ENCODE measurements at regions not wholly inside any gene's neighbourhood (a gene's known extent, or its start where the extent isn't known, plus 50 kb on each side); places are given as distances from the start of the nearest gene placed in this dataset.

- DNase-seq (ENCODE audit: low read depth in 3 of 3, low spot score in 2 of 3): no peak
Measured at GRCh38 chr12:66902020-66902419, 223.1 kb upstream of the GRIP1 start.

- no peak for DNase-seq (ENCODE audit: low read depth in 3 of 3, low spot score in 2 of 3)
Measured at GRCh38 chr12:66903782-66904396, 225.0 kb upstream of the GRIP1 start.

GRCh38 chr12:66905201-66905600 lies 226.3 kb upstream of the GRIP1 start:
- DNase-seq (ENCODE audit: low read depth in 3 of 3, low spot score in 2 of 3): no peak

- DNase-seq (ENCODE audit: low read depth in 3 of 3, low spot score in 2 of 3): no peak
Measured at GRCh38 chr12:66910366-66910974, 231.6 kb upstream of the GRIP1 start.

- no peak for DNase-seq (ENCODE audit: low read depth in 3 of 3, low spot score in 2 of 3)
Measured at GRCh38 chr12:66915306-66915904, 236.5 kb upstream of the GRIP1 start.

DNA sequence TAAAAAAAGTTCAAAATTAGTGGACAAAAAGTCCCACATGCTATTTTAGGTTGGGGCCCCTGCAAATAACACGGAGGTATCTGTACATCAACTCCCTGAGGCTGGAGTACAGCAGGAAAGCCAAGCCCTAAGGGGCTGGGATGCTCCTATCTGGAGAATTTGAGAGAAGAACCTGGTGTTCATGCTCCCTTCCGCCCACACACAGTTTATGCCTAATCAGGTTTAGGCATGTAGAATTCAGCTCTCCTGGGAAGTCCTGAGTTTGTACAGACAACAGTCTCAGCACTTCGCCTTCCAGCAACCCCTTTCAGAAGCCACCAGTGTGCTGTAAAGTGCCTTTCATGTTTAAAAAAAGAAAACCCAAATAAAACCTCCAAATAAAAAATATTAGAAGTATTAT lies 237.3 kb upstream of the GRIP1 start:
- no peak for DNase-seq (ENCODE audit: low read depth in 3 of 3, low spot score in 2 of 3)

DNA sequence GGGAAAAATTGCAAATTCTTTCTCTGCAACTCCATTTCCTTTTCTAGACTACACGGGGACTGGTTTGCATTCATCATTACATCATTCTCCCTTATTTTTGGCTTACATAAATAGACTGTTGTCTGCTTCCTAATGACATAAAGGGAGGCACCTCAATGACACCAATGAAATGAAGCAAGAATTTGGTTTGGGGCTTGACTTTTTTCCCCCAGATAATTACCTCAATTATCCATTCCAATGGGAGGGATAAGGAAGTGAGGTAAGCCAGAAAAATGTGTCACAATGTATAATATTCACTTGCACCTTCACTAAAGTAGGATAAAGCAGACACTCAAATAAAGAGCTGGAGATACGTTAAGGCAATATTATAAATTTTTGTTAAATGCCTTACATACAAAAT lies 240.6 kb upstream of the GRIP1 start:
- DNase-seq (ENCODE audit: low read depth in 3 of 3, low spot score in 2 of 3): no peak

- DNase-seq (ENCODE audit: low read depth in 3 of 3, low spot score in 2 of 3): no peak
Measured at GRCh38 chr12:66920205-66920604, 241.3 kb upstream of the GRIP1 start.

DNA sequence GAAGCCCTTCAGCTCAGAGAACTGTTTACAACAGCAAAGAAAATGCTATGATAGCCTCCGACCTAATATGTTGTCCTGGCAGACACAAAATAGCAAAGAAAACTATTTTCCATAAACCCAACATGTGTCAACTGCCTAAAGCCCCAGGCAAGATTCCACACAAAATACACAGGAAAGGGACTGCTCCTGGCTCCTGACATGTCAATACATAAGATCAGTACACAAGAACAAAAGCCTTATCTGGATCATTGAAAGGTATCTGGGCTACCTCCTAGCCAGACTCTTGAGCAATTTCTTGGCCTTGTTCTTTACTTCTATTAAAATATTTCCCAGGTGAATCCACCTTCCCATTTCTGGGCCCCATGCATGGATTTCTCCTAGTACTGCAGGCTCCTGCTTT lies 242.3 kb upstream of the GRIP1 start:
- DNase-seq (ENCODE audit: low read depth in 3 of 3, low spot score in 2 of 3): no peak

- DNase-seq (ENCODE audit: low read depth in 3 of 3, low spot score in 2 of 3): no peak
Measured at GRCh38 chr12:66925083-66925482, 246.2 kb upstream of the GRIP1 start.

- DNase-seq (ENCODE audit: low read depth in 3 of 3, low spot score in 2 of 3): no peak
Measured at GRCh38 chr12:66929121-66929520, 250.2 kb upstream of the GRIP1 start.

- no peak for DNase-seq (ENCODE audit: low read depth in 3 of 3, low spot score in 2 of 3)
Measured at GRCh38 chr12:66931091-66931490, 252.2 kb upstream of the GRIP1 start.

DNA sequence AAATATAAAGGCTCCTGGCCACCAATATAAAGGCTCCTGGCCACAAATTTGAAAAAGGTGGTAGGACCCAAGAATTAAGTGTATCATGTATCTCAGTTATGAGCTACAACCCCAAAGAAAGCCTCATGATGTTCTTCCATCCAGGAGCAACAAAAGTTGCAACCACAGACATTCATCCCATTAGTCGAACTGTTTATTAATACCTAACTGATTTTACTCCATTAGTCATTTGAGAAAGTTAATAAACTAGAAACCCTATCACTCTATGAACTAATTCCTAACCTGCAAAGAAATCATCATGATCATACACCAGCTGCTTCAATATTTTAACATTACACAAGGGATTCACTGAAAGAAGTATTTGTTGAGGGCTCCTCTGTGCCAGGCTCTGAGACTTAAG lies 253.2 kb upstream of the GRIP1 start:
- DNase-seq (ENCODE audit: low read depth in 3 of 3, low spot score in 2 of 3): no peak

DNA sequence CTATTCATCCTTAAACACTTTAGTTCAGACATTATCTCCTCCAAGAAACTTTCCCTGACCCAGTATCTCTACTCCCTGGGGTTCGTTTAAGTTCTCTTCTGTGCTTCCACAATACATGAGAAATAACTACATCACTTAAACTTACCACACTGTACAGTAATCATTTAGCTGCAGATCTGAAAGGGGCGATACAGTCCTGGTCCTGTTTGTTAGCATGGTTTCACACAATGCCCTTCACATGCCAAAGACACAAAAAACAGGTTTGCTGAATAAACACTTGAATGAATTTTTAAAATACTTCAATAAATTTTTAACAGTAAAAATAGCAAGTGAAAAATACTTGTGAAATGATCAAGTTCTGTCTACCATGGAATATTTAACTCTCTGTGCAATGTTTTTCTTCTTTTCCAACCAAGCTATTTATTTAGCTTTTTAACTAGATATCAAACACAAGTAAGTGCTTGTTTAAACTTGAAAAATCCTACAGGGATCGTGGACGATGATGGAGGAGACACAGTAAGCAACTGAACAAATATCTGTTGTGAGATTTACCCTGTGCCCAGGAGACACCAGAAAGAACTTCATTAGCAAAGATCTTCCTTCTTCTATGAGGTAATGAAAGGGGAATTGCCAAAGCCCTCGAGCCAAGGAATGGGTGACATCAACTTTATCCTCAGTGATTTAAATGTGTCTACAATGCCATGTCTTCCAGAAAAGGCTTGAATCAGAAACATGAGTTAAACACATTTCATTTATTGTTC lies 255.6 kb upstream of the GRIP1 start:
- no peak for DNase-seq (ENCODE audit: low read depth in 3 of 3, low spot score in 2 of 3)

DNA sequence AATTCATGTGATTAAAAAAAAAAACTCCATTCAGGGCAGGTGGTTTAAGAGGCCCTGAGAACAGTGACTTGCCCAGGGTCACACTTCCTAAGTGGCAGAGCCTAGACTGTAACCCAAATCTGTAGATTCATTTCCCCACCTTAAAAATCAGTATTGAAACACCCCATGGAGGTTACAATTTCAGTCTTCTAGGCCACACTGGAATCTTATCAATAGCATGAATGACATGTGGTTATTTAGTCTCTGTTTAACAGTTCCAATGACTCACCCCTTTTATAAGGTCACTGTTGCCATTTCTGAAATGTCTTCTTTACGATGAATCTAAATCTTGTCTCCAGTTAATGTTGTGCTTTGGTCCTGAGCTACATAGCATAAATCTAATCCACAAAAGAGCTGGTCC lies 262.3 kb upstream of the GRIP1 start:
- DNase-seq (ENCODE audit: low read depth in 3 of 3, low spot score in 2 of 3): no peak

DNA sequence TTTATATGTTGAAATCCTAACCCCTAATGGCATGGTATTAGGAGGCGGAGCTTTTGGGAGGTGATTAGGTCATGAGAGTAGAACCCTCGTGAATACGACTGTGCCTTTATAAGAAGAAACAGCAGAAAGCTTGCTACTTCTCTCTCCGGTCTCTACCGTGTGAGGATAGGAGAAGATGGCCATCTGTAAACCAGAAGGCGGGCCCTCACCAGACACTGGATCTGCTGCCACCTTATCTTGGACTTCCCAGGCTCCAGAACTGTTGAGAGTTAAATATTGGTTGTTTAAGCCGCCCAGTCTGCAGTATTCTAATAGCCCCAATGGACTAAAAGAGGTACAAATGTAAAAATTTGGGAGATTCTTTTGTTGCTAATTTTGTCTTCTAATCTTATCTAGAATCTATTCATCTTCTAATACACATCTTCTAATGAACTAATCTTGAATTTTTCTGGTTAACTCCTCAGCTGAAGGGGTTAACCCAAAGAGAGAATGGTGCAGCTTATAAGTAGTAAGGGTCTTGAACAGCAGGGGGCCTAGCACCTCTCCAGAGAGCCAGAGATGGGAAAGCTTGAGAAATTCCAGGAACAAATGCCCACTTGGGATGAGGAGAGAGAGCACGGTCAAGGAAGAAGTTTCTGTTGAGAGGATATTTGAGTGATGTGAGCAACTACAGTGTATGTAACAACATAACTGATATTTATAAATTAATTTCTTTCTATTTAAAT lies 264.0 kb upstream of the GRIP1 start:
- no peak for DNase-seq (ENCODE audit: low read depth in 3 of 3, low spot score in 2 of 3)

- DNase-seq (ENCODE audit: low read depth in 3 of 3, low spot score in 2 of 3): no peak
Measured at GRCh38 chr12:66944365-66944764, 265.5 kb upstream of the GRIP1 start.

DNA sequence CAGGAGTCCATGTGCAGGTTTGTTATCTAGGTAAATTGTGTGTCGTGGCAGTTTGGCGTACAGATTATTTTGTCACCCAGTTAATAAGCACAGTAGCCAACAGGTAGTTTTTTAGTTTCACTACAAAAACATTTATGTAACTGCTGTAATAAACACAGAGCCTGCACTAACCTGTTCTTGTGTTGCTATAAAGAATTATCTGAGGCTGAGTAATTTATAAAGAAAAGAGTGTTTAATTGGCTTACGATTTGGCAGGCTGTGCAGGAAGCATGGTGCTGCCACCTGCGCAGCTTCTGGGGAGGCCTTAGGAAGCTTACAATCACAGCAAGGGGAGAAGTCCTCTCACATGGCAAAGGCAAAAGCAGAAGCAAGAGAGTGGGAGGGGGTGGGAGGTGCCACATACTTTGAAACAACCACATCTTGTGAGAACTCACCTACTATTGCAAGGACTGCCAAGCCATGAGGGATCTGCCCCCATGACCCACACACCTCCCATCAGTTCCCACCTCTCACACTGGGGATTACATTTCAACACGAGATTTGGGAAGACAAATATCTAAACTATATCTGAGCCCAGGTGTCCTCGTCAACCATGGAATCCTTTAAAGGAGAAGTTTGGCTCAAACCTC lies 266.4 kb upstream of the GRIP1 start:
- DNase-seq (ENCODE audit: low read depth in 3 of 3, low spot score in 2 of 3): no peak

DNA sequence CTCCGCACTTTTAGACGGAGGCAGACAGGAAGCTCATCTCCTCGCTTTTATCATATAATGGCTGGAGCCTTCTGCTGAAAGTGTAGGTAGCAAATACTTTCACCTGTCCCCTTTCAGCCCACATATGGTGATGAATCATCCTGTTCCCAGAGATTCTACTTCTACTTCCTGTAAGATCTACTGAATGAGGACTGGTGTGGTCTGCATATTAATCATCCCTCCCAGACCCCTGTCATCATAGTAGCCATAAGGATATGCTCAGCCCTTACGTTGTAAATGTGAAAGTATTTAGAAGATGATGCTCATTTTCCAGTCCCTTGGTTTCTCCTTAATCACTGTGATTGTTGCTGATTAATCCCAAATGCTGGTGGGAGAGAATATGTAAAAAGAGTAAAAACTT lies 268.2 kb upstream of the GRIP1 start:
- no peak for DNase-seq (ENCODE audit: low read depth in 3 of 3, low spot score in 2 of 3)

DNA sequence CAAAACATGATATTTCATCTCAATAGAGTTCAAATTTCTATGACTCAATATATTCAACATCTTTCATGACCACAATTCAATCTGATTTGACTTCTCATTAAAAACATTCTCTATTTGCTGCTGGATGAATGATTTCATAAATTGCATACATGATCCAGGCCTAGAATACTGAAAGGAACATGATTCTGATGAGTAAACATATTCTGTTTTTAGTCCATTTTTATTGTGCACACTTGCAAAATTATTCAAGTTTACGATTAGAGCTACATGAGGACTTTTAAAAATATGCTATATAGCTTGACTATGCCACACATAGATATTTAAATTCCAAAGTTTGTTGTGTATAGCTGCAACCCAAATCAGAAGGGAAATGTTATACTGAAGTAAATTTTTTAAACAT lies 273.8 kb upstream of the GRIP1 start:
- no peak for DNase-seq (ENCODE audit: low read depth in 3 of 3, low spot score in 2 of 3)

GRCh38 chr12:66956300-66956699 lies 277.4 kb upstream of the GRIP1 start:
- no peak for DNase-seq (ENCODE audit: low read depth in 3 of 3, low spot score in 2 of 3)
